ENCODE measurements at regions not wholly inside any gene's neighbourhood (a gene's known extent, or its start where the extent isn't known, plus 50 kb on each side); places are given as distances from the start of the nearest gene placed in this dataset.
A peak's percentile ranks its signal among the peaks of the same experiment; 100 is the strongest.

DNA sequence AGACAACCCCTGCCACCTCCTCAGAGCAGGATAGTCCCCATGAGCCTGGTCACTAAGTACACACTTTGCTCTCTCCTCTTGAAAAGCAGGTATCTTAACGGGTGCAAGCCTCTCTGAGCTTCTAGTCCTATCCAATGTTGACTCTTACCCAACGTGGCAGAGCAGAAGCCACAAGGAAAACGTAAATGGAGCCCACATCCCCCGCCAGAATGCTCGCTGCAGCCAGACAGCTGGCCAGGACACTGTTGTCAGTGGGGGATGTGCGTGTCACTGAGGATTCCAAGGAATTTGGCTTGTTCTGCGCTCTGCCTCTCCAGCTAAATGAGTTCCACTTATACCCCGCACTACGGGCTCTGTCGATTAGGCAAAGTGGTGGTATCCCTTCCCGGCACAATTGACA is 67.8 kb upstream of the IGF1R start:
- Mint-ChIP-seq H3K4me1 (ENCODE audit: low read depth) (peaks cover 6% of the 10 kb centered on the region), H3K9me3 (peaks cover 5% of the 10 kb centered on the region; the same call in 1 of the 2 replicates), H3K36me3 (ENCODE audit: low read depth) (0 out of 2 replicates have a peak, but pooled peaks cover 5% of the 10 kb centered on the region), H3K27ac (no peak overlapping the region), H3K4me3 (no peak overlapping the region), H3K27me3 (ENCODE audit: insufficient read depth) (peaks cover 9% of the 10 kb centered on the region)
- DNase-seq = no peak
- TF ChIP-seq, protein P1, sequence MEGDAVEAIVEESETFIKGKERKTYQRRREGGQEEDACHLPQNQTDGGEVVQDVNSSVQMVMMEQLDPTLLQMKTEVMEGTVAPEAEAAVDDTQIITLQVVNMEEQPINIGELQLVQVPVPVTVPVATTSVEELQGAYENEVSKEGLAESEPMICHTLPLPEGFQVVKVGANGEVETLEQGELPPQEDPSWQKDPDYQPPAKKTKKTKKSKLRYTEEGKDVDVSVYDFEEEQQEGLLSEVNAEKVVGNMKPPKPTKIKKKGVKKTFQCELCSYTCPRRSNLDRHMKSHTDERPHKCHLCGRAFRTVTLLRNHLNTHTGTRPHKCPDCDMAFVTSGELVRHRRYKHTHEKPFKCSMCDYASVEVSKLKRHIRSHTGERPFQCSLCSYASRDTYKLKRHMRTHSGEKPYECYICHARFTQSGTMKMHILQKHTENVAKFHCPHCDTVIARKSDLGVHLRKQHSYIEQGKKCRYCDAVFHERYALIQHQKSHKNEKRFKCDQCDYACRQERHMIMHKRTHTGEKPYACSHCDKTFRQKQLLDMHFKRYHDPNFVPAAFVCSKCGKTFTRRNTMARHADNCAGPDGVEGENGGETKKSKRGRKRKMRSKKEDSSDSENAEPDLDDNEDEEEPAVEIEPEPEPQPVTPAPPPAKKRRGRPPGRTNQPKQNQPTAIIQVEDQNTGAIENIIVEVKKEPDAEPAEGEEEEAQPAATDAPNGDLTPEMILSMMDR (IDR thresholded peaks at IDR 0.05) = no peak

DNA sequence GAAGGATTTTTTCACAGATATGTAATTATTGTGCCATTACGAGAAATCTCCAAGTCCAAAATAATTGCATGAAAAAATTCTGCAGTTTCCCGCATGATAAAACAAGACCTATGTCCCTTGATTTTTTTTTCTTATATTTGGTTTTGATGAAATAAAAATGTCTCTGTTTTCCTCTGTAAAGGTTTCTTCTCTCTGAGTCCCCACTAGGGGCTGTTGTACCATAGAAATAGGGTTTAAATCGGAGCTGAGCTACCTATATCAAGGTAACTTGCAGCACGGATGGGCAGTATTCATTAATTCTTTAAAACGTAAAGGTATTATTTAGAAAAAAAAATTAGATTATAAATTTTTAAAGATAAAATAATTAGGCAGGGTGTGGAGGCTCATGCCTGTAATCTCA is 66.6 kb upstream of the IGF1R start:
- Mint-ChIP-seq H3K36me3 (ENCODE audit: low read depth) (0 out of 2 replicates have a peak, but pooled peaks cover 5% of the 10 kb centered on the region), H3K4me3 (no peak overlapping the region), H3K27ac (no peak overlapping the region), H3K27me3 (ENCODE audit: insufficient read depth) (peaks cover 15% of the 10 kb centered on the region), H3K4me1 (ENCODE audit: low read depth) (peaks cover 6% of the 10 kb centered on the region), H3K9me3 (peaks cover 5% of the 10 kb centered on the region; the same call in 1 of the 2 replicates)
- no peak for DNase-seq
- TF ChIP-seq, protein P1 (IDR thresholded peaks at IDR 0.05) = peak; percentile 37; the same call in 1 of the 2 replicates

DNA sequence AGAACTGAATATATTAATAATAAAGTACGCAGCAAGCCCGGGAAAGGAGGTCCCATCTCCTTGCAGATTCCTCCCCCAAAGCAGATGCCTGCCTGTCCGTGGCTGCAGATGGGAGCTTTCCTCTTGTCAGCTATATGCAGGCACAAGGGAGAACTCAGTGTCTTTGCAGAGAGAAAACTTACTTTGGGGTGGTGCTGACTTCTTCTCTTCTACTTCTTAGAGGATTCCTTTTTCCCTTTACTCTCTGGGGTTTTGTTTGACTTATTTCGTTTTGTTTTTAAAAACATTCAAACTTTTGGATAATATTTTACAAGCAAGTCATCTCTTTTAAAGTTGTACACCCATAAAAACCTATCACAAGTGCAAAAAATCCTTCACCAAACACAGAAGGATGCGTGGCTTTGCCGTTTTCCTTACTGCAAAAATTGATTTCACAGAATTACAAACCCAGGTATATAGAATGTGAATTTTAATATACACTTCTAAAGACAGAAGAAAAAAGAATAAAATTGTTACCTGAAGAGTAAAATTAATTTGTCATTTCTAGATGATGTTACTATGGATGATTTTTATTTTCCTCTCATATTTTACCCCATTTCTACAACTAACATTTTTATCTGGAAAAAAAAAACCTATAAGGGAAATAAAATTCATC is 65.3 kb upstream of the IGF1R start:
- Mint-ChIP-seq H3K9me3 (peaks cover 5% of the 10 kb centered on the region; the same call in 1 of the 2 replicates), H3K36me3 (ENCODE audit: low read depth) (0 out of 2 replicates have a peak, but pooled peaks cover 5% of the 10 kb centered on the region), H3K4me3 (no peak overlapping the region), H3K4me1 (ENCODE audit: low read depth) (peaks cover 6% of the 10 kb centered on the region), H3K27me3 (ENCODE audit: insufficient read depth) (peaks cover 15% of the 10 kb centered on the region), H3K27ac (no peak overlapping the region)
- no peak for DNase-seq
- TF ChIP-seq, protein P1 (IDR thresholded peaks at IDR 0.05) = no peak

DNA sequence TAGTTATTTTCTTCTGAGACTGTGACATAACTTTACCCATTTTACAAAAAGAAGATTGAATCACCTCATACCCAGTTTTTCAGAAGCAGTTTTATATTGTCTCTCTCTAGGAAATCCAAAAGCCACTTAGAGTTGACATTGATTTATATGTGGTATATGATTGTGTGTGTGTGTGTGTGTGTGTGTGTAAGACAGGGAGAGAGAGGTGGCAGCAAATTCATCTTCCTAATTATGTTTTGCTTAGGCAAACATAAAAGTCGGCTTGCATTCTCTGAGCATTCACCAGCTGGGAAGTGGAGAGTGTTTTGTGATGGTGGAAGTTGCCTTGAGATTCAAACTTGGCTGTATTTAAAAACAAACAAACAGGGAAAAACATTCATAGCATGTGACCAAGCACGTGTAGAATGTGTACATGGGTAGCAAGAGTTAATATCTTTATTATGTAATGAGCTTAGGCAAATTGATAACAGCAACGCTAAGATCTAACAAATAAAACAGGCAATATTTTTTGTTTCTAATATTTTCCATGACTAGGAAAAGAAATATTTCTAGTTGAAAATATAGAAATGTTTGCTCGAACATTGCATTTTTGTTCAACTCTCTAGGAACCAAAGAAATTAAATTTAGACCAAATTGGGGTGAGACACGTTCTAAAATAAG is 64.4 kb upstream of the IGF1R start:
- Mint-ChIP-seq H3K9me3 (0 out of 2 replicates have a peak, but pooled peaks cover under 1% of the 10 kb centered on the region), H3K27me3 (ENCODE audit: insufficient read depth) (peaks cover 15% of the 10 kb centered on the region), H3K4me1 (ENCODE audit: low read depth) (peaks cover 6% of the 10 kb centered on the region), H3K27ac (no peak overlapping the region), H3K4me3 (no peak overlapping the region), H3K36me3 (ENCODE audit: low read depth) (no peaks in the 10 kb centered on the region)
- TF ChIP-seq, protein P1 (IDR thresholded peaks at IDR 0.05) = no peak
- no peak for DNase-seq

DNA sequence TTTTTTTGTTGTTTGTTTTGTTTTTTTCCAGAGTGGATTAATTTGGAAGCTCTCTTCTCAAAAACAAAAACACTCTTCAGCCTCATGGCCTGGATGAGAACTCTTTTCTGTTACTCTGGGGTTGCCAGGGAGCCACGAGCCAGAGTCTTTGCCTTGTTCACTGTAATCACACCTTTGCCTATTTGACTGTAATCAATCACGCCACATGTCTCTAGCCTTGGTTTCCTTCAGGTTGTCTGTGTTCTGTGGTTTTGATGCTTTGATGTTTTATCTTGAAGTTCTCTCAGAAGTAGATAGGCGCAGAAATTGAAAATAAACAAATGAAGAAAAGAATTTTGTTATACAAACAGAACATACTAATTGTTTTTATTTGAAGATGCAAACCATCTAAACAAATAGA is 62.3 kb upstream of the IGF1R start:
- H3K4me1 Mint-ChIP-seq (ENCODE audit: low read depth) = no peaks in the 10 kb centered on the region
- no peaks in the 10 kb centered on the region for H3K36me3 Mint-ChIP-seq (ENCODE audit: low read depth)
- TF ChIP-seq, protein P1 (IDR thresholded peaks at IDR 0.05) = no peak
- DNase-seq = no peak
- peaks cover 25% of the 10 kb centered on the region for H3K27me3 Mint-ChIP-seq (ENCODE audit: insufficient read depth)
- no peak overlapping the region for H3K27ac Mint-ChIP-seq
- H3K4me3 Mint-ChIP-seq = no peak overlapping the region
- H3K9me3 Mint-ChIP-seq = no peaks in the 10 kb centered on the region

All from HFFc6 (cell line).